ENCODE measurements at regions not wholly inside any gene's neighbourhood (a gene's known extent, or its start where the extent isn't known, plus 50 kb on each side); places are given as distances from the start of the nearest gene placed in this dataset.

- TF ChIP-seq CTCF (IDR thresholded peaks at IDR 0.05; ENCODE audit: low read length) (no peak), EZH2 (IDR thresholded peaks at IDR 0.05; ENCODE audit: borderline replicate concordance, low read length) (no peak)
These were observed 341.0 kb upstream of the USP24 start for GRCh38 chr1:55555956-55556725.
